SU-DHL-6 (cell line): ENCODE measurements at regions not wholly inside any gene's neighbourhood (a gene's known extent, or its start where the extent isn't known, plus 50 kb on each side); places are given as distances from the start of the nearest gene placed in this dataset.

Experiments used
- H2AFZ ChIP-seq: fragments of 200-600 bp; sonication (generic); 2 replicates; pipeline ENCODE4 v1.6.1; 2014; ENCODE audit warnings: low read depth, mild to moderate bottlenecking, moderate library complexity, mixed read lengths, antibody characterized with exemption, low read length; ENCODE audit not compliant: severe bottlenecking
- H3F3A ChIP-seq: fragments of 200-600 bp; shearing (Covaris generic); 2 replicates; pipeline ENCODE4 v1.6.0; 2016; ENCODE audit warnings: antibody characterized with exemption, mild to moderate bottlenecking; ENCODE audit not compliant: insufficient read depth
- H3K27ac ChIP-seq: fragments of 200-600 bp; sonication (generic); 2 replicates; pipeline ENCODE4 v1.5.1; 2016; ENCODE audit warnings: low read depth, mild to moderate bottlenecking, low read length, moderate library complexity, mixed read lengths
- H3K27me3 ChIP-seq: fragments of 200-600 bp; sonication (generic), shearing (Covaris generic); 2 replicates; pipeline ENCODE4 v1.6.0; 2014; ENCODE audit warnings: mild to moderate bottlenecking, low read length
- H3K36me3 ChIP-seq: fragments of 200-600 bp; sonication (generic); 2 replicates; pipeline ENCODE4 v1.6.1; 2014; ENCODE audit warnings: mild to moderate bottlenecking, low read length, mixed read lengths
- H3K4me2 ChIP-seq: fragments of 300-600, 200-600 bp; shearing (Covaris generic), sonication (generic); 2 replicates; pipeline ENCODE4 v1.6.0; 2014; ENCODE audit warnings: low read length, low read depth, mild to moderate bottlenecking; ENCODE audit not compliant: poor library complexity, severe bottlenecking
- H3K4me3 ChIP-seq: fragments of 200-600 bp; sonication (generic); 2 replicates; pipeline ENCODE4 v1.5.1; 2014; ENCODE audit warnings: antibody characterized with exemption, low read length, mild to moderate bottlenecking, mixed read lengths; ENCODE audit not compliant: insufficient read depth, poor library complexity, severe bottlenecking
- H3K79me2 ChIP-seq: fragments of 200-600 bp; sonication (generic); 2 replicates; pipeline ENCODE4 v1.6.1; 2014; ENCODE audit warnings: mild to moderate bottlenecking, low read length, moderate library complexity; ENCODE audit not compliant: insufficient read depth
- H3K9ac ChIP-seq: fragments of 200-600 bp; sonication (generic); 2 replicates; pipeline ENCODE4 v1.7.0; 2014; ENCODE audit warnings: mild to moderate bottlenecking, low read length
- H3K9me2 ChIP-seq: fragments of 200-600 bp; sonication (generic); replicated peaks from 2 replicates; pipeline ENCODE4 v1.6.1; 2014; ENCODE audit warnings: low read length; ENCODE audit not compliant: insufficient read depth
- H3K9me3 ChIP-seq: fragments of 200-600 bp; sonication (generic); 2 replicates; pipeline ENCODE4 v1.6.1; 2014; ENCODE audit warnings: low read length, mixed read lengths; ENCODE audit not compliant: insufficient read depth
- H4K20me1 ChIP-seq: fragments of 200-600 bp; sonication (generic); 2 replicates; pipeline ENCODE4 v1.6.1; 2014; ENCODE audit warnings: low read depth, mild to moderate bottlenecking, antibody characterized with exemption, low read length, moderate library complexity, mixed read lengths
- EZH2phosphoT487 ChIP-seq: fragments of 200-600 bp; sonication (generic), shearing (Covaris generic); conservative IDR thresholded peaks from 2 replicates; pipeline ENCODE4 v1.6.1; 2018; ENCODE audit warnings: mild to moderate bottlenecking, antibody characterized with exemption, low read length, moderate library complexity, mixed read lengths
- TF ChIP-seq, protein P1 (sequence below): fragments of 200-600 bp; sonication (generic); IDR thresholded peaks from one replicate; pipeline ENCODE4 v1.5.1; 2017; ENCODE audit warnings: antibody characterized with exemption, mild to moderate bottlenecking, low read length, moderate library complexity; ENCODE audit not compliant: insufficient read depth, poor library complexity, severe bottlenecking

DNA sequence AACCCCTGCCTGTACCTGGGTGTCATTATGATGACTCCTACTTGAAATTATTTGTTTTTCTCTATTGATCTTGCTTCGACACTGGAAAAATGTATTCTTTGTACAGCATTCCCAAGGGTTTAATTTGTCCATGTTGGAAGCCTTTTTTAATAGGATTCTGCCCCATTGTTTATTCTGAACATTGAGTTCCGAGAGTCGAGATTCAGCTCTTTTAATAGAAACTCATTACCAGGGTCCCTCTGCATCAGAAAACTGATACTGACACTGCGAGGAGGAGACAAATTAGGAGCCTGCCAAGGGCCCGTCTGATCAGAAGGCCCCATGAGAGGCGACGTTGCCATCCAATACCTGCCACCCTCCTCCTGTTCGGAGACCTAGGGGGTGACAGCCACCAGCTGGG lies 260.5 kb upstream of the ZMIZ1 start:
- H2AFZ ChIP-seq = no peak overlapping the region
- TF ChIP-seq, protein P1, sequence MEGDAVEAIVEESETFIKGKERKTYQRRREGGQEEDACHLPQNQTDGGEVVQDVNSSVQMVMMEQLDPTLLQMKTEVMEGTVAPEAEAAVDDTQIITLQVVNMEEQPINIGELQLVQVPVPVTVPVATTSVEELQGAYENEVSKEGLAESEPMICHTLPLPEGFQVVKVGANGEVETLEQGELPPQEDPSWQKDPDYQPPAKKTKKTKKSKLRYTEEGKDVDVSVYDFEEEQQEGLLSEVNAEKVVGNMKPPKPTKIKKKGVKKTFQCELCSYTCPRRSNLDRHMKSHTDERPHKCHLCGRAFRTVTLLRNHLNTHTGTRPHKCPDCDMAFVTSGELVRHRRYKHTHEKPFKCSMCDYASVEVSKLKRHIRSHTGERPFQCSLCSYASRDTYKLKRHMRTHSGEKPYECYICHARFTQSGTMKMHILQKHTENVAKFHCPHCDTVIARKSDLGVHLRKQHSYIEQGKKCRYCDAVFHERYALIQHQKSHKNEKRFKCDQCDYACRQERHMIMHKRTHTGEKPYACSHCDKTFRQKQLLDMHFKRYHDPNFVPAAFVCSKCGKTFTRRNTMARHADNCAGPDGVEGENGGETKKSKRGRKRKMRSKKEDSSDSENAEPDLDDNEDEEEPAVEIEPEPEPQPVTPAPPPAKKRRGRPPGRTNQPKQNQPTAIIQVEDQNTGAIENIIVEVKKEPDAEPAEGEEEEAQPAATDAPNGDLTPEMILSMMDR = no peak
- no peak for TF ChIP-seq EZH2phosphoT487
- H3F3A ChIP-seq = no peaks in the 10 kb centered on the region
- no peaks in the 10 kb centered on the region for H4K20me1 ChIP-seq
- H3K9me3 ChIP-seq = no peaks in the 10 kb centered on the region
- no peaks in the 10 kb centered on the region for H3K27me3 ChIP-seq
- H3K79me2 ChIP-seq = no peaks in the 10 kb centered on the region
- no peak overlapping the region for H3K9ac ChIP-seq
- H3K4me2 ChIP-seq = no peak overlapping the region
- no peak overlapping the region for H3K27ac ChIP-seq
- H3K9me2 ChIP-seq = no peaks in the 10 kb centered on the region
- H3K36me3 ChIP-seq = no peaks in the 10 kb centered on the region
- no peak overlapping the region for H3K4me3 ChIP-seq

DNA sequence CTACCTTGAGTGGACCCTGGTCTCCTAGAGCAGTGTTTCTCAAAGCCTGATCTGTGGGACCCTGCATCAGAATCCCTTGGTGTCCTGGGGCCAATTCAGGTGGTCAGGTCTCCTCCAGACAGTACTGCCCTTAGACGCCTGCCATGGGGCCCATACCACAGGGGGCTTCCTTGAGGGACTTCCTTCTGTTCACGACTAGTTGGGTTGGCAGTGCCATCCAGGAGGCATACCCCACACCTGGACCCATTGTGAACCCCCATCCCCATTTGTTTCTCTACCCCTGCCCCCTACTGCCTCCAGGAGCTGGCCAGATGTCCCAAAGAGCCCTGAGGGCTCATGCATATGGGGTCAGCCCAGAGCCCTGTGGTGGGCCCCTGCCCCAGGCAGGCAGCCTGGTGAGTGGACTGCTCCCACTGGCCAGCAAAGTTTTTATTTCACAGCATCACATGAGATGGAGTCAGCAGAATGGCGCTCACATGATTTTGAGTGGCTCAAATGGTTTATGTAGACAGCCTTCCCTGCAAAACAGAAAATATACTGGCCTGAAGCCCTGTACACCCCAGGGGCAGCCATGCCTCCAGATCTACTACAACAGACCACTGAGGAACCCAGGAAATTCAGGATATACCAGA lies 259.9 kb upstream of the ZMIZ1 start:
- H3K9me3 ChIP-seq = no peaks in the 10 kb centered on the region
- H3K27me3 ChIP-seq = no peaks in the 10 kb centered on the region
- H4K20me1 ChIP-seq = no peaks in the 10 kb centered on the region
- TF ChIP-seq EZH2phosphoT487 = no peak
- TF ChIP-seq, protein P1 = no peak
- H3K9me2 ChIP-seq = no peaks in the 10 kb centered on the region
- H3F3A ChIP-seq = no peaks in the 10 kb centered on the region
- H3K27ac ChIP-seq = no peak overlapping the region
- no peak overlapping the region for H2AFZ ChIP-seq
- H3K4me2 ChIP-seq = no peak overlapping the region
- H3K79me2 ChIP-seq = no peaks in the 10 kb centered on the region
- no peak overlapping the region for H3K4me3 ChIP-seq
- no peak overlapping the region for H3K9ac ChIP-seq
- H3K36me3 ChIP-seq = no peaks in the 10 kb centered on the region

DNA sequence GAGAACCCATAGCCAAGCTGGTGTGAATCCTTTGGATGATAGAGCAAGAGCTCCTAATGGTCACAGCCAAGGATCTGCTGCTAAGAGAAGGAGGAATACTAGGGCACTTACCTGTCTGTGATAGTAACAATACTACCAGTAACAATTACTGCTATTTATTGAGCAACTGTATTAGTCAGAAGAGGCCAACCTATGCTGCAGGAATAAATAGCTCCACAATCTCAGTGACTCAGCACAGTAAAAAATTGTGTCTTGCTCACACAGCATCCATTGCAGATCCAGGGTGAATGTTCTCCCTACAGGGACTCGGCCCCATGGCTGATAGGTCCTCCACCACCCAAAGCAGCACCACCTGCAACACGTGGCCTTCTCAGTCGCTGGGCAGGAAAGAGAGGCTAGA lies 257.6 kb upstream of the ZMIZ1 start:
- no peaks in the 10 kb centered on the region for H3K79me2 ChIP-seq
- no peak overlapping the region for H3K4me2 ChIP-seq
- H3K36me3 ChIP-seq = no peaks in the 10 kb centered on the region

More for the DNA sequence above, 257.6 kb upstream of the ZMIZ1 start:
- Histone ChIP-seq H2AFZ (no peak overlapping the region), H3K27ac (no peak overlapping the region), H3K9me2 (no peaks in the 10 kb centered on the region), H3F3A (no peaks in the 10 kb centered on the region), H3K9ac (no peak overlapping the region), H4K20me1 (no peaks in the 10 kb centered on the region), H3K4me3 (no peak overlapping the region), H3K27me3 (no peaks in the 10 kb centered on the region), H3K9me3 (no peaks in the 10 kb centered on the region)
- TF ChIP-seq, protein P1 = no peak
- no peak for TF ChIP-seq EZH2phosphoT487
